ENCODE measurements at regions not wholly inside any gene's neighbourhood (a gene's known extent, or its start where the extent isn't known, plus 50 kb on each side); places are given as distances from the start of the nearest gene placed in this dataset.

DNA sequence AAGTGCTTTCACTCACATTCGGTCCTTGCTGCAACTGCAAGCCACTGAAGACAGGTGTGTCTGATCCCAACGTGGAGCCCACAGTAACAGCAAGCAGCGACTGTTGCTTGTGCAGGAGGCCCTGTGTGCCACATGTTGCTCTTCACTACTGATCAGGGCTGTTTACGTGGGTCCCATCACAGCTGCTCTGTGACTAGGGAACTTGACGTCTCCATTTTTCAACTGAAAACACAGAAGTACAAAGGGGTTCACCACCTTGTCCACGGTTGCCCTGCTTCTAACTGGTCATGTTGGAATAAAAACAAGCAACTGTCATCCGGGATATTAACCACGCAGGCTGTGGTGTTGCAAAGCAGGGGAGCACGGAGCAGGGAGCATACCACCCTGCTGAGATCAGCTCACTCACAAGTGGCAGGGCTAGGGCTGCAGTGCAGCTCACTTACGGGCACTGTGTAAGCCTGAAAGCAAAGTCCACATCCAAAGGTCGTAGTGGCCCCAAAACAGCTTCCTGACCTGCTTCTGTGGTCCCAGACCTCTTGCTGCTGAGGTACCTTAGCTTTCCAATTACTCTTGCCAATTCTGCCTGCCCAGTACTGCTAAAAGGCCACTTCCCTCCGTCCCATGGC is 105.8 kb upstream of the DUSP22 start:
- no peak for DNase-seq (ENCODE audit: low spot score)
- TF ChIP-seq, protein P1, sequence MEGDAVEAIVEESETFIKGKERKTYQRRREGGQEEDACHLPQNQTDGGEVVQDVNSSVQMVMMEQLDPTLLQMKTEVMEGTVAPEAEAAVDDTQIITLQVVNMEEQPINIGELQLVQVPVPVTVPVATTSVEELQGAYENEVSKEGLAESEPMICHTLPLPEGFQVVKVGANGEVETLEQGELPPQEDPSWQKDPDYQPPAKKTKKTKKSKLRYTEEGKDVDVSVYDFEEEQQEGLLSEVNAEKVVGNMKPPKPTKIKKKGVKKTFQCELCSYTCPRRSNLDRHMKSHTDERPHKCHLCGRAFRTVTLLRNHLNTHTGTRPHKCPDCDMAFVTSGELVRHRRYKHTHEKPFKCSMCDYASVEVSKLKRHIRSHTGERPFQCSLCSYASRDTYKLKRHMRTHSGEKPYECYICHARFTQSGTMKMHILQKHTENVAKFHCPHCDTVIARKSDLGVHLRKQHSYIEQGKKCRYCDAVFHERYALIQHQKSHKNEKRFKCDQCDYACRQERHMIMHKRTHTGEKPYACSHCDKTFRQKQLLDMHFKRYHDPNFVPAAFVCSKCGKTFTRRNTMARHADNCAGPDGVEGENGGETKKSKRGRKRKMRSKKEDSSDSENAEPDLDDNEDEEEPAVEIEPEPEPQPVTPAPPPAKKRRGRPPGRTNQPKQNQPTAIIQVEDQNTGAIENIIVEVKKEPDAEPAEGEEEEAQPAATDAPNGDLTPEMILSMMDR (IDR thresholded peaks at IDR 0.05; ENCODE audit: extremely low read depth, insufficient read depth, missing control alignments): no peak
- in situ Hi-C loops (cut with MboI; ENCODE audit: low pct_unique_long_range_greater_than_20kb, low sequenced_read_pairs, unreplicated experiment): no loop called here

DNA sequence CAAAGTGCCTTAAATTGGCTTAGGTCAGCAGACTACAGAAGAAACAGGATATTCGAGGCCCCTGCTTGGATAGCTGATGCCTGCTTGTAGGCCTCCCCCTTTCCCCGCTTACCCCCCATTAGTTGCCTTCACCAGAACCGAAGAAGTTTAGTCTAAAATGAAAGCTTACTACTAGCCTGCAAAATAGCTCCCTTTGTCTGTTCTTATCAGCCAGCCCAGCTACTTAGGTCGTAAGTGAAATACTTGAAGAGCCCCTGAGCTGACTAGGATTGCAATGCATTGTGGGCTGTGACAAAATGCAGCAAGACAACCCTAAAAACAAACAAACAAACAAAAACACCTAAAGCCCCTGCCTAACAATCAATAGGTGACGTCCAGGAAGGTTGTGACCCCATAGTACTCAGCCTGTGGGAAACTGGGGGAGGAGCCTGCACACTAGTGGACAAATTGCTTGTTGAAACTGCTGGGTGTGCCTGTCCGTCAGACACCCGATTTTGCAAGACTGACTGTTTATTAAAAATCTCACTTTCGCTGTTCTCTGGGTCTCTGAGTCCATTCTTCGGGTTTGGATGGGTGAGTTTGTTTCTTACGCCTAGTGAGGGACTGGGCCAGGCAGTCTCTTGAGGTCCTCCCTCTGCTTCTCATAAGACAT is 105.0 kb upstream of the DUSP22 start:
- in situ Hi-C loops (cut with MboI; ENCODE audit: low pct_unique_long_range_greater_than_20kb, low sequenced_read_pairs, unreplicated experiment): no loop called here
- TF ChIP-seq, protein P1 (IDR thresholded peaks at IDR 0.05; ENCODE audit: extremely low read depth, insufficient read depth, missing control alignments): no peak
- DNase-seq (ENCODE audit: low spot score): no peak

DNA sequence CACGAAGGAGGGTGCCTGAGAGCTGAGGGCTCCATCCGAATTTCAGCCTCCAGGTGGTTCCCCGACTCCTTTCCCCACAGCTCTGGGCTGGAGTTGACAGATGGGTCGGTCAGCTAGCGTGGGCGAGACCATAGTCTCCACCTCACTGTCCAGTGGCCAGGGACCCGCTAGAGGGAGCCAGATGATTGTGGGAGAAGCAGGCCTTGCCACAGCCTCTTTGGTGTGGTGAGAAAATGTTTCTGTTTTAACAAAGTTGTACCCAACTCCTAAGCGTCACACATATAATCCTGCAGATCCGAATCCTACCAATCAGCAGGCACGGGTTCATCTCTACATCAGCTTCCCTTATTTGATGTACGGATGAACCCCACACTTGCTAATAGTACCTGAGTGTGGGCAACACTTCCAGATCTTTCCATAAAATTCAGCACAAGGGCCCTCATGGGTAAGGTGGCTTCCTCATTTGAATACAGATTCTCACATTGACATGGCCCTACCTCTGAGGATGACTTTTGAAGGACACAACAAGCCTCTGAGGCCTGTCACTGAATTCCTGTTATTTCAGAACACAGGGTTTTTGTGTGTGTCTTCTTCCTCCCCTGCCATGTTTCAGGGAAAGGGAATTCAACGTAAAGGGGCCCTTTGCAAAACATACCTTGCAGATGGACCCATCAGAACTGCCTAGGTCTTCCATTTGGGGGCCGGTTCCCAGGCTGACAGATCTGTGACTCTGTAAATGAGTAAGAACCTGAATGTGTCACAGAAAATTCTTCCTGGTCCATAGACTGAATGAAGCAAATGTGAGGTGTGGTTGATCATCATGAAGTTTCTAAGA is 103.2 kb upstream of the DUSP22 start:
- in situ Hi-C loops (cut with MboI; ENCODE audit: low pct_unique_long_range_greater_than_20kb, low sequenced_read_pairs, unreplicated experiment): no loop called here
- TF ChIP-seq, protein P1 (IDR thresholded peaks at IDR 0.05; ENCODE audit: extremely low read depth, insufficient read depth, missing control alignments): peak; percentile 89
- DNase-seq (ENCODE audit: low spot score): peak; percentile 80

DNA sequence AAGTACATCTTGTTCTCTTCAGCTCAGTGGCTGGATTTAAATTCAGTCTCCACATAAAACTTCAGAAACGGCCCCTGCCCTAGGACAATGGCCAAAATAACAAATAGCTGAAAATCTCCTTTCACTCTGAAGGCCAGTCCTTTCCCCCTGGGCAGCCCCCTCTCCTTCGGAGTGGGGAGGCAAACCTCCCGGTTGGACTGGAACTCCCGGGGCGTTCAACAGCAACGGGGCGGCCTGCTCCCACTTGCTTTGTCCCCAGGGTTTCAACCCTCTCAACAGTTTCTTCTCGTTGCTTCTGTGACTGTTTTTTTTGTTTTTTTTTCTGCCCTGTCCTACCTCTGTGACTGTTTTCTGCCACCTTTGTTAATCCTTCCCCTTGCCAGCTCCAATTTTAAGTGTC is 102.6 kb upstream of the DUSP22 start:
- DNase-seq (ENCODE audit: low spot score): no peak
- TF ChIP-seq, protein P1 (IDR thresholded peaks at IDR 0.05; ENCODE audit: extremely low read depth, insufficient read depth, missing control alignments): no peak
- in situ Hi-C loops (cut with MboI; ENCODE audit: low pct_unique_long_range_greater_than_20kb, low sequenced_read_pairs, unreplicated experiment): no loop called here

DNA sequence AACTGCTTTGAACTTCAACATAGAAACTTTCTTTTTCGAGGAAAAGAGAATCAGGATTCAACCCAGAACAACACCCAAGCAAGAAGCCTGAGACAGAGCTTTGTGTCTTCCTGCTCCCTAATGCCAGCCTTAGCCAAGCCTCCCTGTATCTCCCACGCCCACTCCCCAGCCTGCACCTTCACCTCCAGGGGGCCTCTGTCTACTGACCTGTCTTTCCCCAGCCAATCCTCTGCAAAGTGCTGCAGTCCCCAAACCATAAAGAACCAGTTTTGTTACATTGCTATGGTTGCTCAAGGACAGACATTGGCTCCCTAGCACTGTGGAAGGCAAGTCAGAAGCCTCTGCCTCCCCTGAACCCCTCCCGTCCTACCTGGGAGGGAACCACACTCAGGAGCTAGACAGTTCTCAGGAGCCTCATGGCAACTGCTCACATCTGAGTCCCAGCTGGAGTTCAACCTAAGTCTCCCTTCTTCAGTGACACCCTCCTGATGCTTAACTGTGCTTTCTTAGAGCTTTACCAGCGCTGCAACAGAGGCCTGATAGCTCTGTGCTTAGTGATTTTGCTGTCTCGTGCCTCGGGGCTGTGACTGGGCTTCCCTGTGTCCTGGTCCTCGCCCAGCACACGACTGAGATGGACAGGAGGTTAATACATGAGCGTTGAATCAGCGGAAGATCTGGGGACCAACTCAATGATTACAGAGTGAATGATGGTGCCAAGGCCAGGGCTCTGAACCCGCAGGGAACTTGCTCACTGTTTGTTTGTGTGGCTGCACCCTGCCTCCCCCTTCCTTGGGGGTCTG is 101.5 kb upstream of the DUSP22 start:
- in situ Hi-C loops (cut with MboI; ENCODE audit: low pct_unique_long_range_greater_than_20kb, low sequenced_read_pairs, unreplicated experiment): no loop called here
- TF ChIP-seq, protein P1 (IDR thresholded peaks at IDR 0.05; ENCODE audit: extremely low read depth, insufficient read depth, missing control alignments): peak; percentile 39
- no peak for DNase-seq (ENCODE audit: low spot score)

All from GM13977 (cell line).